ENCODE measurements at regions not wholly inside any gene's neighbourhood (a gene's known extent, or its start where the extent isn't known, plus 50 kb on each side); places are given as distances from the start of the nearest gene placed in this dataset.

DNA sequence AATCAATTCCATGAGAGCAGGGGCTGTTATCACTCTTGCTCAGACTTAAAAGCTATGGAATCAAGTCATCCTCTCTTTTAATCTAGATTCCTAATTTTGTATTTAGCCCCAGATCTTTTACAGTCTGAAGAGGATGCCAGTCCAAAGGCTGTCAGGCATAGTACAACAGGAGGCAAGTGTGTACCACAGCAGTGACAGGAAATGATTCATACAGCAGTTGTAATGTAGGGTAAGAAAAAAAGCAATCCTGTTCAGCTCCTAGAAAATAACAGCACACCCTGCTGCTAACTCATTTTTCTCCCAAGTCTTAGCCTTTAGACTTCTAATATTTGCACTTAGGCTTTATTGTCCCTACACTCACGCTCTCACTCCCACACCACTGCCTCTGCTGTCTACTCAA, 127.8 kb upstream of the SYT4 start:
- H3K27ac ChIP-seq (ENCODE audit: control insufficient read depth, insufficient read depth, low read length): no peak overlapping the region
- H3K79me2 ChIP-seq (ENCODE audit: control insufficient read depth, insufficient read depth, low read length): no peaks in the 10 kb centered on the region
- DNase-seq (ENCODE audit: low read depth, low spot score) (no peak), FAIRE-seq (no peak)
- H2AFZ ChIP-seq (ENCODE audit: control insufficient read depth, low read length): no peak overlapping the region
- no peak overlapping the region for H3K4me3 ChIP-seq (ENCODE audit: control insufficient read depth in 2 of 3, extremely low read depth in 1 of 3, insufficient read depth in 2 of 3, low read depth in 1 of 3, low read length in 3 of 3)
- no peaks in the 10 kb centered on the region for H3K9me1 ChIP-seq (ENCODE audit: control insufficient read depth, extremely low read depth, insufficient read depth, low read length)
- no peaks in the 10 kb centered on the region for H4K20me1 ChIP-seq (ENCODE audit: control insufficient read depth, extremely low read depth, insufficient read depth, low read length)
- H3K4me2 ChIP-seq (ENCODE audit: control insufficient read depth, extremely low read depth, insufficient read depth, low read depth, low read length): no peak overlapping the region
- no peak overlapping the region for H3K9ac ChIP-seq (ENCODE audit: control insufficient read depth, extremely low read depth, insufficient read depth, low read length)
- H3K9me3 ChIP-seq (ENCODE audit: control insufficient read depth, low read depth, low read length): no peaks in the 10 kb centered on the region
- no peaks in the 10 kb centered on the region for H3K36me3 ChIP-seq (ENCODE audit: control insufficient read depth in 2 of 2, extremely low read depth in 1 of 2, insufficient read depth in 2 of 2, low read length in 2 of 2)
- H3K4me1 ChIP-seq (ENCODE audit: control insufficient read depth, extremely low read depth, insufficient read depth, low read length): no peaks in the 10 kb centered on the region
- dilution Hi-C loops (cut with MboI; ENCODE audit: extremely low pct_ligation_motif_present, low sequenced_read_pairs): no loop called here
- TF ChIP-seq EZH2 (IDR thresholded peaks at IDR 0.05; ENCODE audit: low read length): no peak
- TF ChIP-seq, protein P1, sequence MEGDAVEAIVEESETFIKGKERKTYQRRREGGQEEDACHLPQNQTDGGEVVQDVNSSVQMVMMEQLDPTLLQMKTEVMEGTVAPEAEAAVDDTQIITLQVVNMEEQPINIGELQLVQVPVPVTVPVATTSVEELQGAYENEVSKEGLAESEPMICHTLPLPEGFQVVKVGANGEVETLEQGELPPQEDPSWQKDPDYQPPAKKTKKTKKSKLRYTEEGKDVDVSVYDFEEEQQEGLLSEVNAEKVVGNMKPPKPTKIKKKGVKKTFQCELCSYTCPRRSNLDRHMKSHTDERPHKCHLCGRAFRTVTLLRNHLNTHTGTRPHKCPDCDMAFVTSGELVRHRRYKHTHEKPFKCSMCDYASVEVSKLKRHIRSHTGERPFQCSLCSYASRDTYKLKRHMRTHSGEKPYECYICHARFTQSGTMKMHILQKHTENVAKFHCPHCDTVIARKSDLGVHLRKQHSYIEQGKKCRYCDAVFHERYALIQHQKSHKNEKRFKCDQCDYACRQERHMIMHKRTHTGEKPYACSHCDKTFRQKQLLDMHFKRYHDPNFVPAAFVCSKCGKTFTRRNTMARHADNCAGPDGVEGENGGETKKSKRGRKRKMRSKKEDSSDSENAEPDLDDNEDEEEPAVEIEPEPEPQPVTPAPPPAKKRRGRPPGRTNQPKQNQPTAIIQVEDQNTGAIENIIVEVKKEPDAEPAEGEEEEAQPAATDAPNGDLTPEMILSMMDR (optimal IDR thresholded peaks at IDR 0.05 in 1 of 3, IDR thresholded peaks at IDR 0.05 in 1 of 3, conservative IDR thresholded peaks at IDR 0.05 in 1 of 3; ENCODE audit: extremely low read depth in 1 of 3, insufficient read depth in 2 of 3, low read length in 3 of 3): no peak
- H3K27me3 ChIP-seq (ENCODE audit: control insufficient read depth, extremely low read depth, insufficient read depth, low read length): no peaks in the 10 kb centered on the region

DNA sequence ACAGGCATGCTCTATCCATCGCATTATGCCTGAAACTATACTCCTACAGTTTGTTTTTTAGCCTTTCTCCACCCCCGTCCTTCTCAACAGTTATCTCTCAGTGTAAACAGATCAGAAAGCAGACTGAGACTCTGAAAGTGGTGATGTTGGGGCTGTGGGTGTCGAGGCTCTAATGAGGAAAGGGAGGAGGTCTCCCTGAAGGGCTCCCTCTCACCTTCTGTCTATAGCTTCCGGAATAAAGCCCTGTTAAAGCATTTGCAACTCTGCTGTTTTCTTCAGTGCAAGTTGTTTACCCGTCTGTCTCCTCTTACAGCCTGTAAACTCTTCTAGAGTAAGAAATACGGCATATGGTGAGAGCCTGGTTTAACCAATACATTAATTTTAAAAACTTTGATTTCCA, 136.7 kb upstream of the SYT4 start:
- dilution Hi-C loops (cut with MboI; ENCODE audit: extremely low pct_ligation_motif_present, low sequenced_read_pairs): no loop called here
- no peaks in the 10 kb centered on the region for H4K20me1 ChIP-seq (ENCODE audit: control insufficient read depth, extremely low read depth, insufficient read depth, low read length)
- FAIRE-seq: no peak

More for the DNA sequence above, 136.7 kb upstream of the SYT4 start:
- no peaks in the 10 kb centered on the region for H3K27me3 ChIP-seq (ENCODE audit: control insufficient read depth, extremely low read depth, insufficient read depth, low read length)
- no peak for DNase-seq (ENCODE audit: low read depth, low spot score)
- no peaks in the 10 kb centered on the region for H3K4me1 ChIP-seq (ENCODE audit: control insufficient read depth, extremely low read depth, insufficient read depth, low read length)
- H3K79me2 ChIP-seq (ENCODE audit: control insufficient read depth, insufficient read depth, low read length): no peaks in the 10 kb centered on the region
- no peak for TF ChIP-seq EZH2 (IDR thresholded peaks at IDR 0.05; ENCODE audit: low read length)
- TF ChIP-seq, protein P1 (optimal IDR thresholded peaks at IDR 0.05 in 1 of 3, IDR thresholded peaks at IDR 0.05 in 1 of 3, conservative IDR thresholded peaks at IDR 0.05 in 1 of 3; ENCODE audit: extremely low read depth in 1 of 3, insufficient read depth in 2 of 3, low read length in 3 of 3): no peak
- H2AFZ ChIP-seq (ENCODE audit: control insufficient read depth, low read length): no peak overlapping the region
- no peaks in the 10 kb centered on the region for H3K9me1 ChIP-seq (ENCODE audit: control insufficient read depth, extremely low read depth, insufficient read depth, low read length)
- no peaks in the 10 kb centered on the region for H3K36me3 ChIP-seq (ENCODE audit: control insufficient read depth in 2 of 2, extremely low read depth in 1 of 2, insufficient read depth in 2 of 2, low read length in 2 of 2)
- no peaks in the 10 kb centered on the region for H3K9me3 ChIP-seq (ENCODE audit: control insufficient read depth, low read depth, low read length)
- no peak overlapping the region for H3K4me2 ChIP-seq (ENCODE audit: control insufficient read depth, extremely low read depth, insufficient read depth, low read depth, low read length)
- H3K4me3 ChIP-seq (ENCODE audit: control insufficient read depth in 2 of 3, extremely low read depth in 1 of 3, insufficient read depth in 2 of 3, low read depth in 1 of 3, low read length in 3 of 3): no peak overlapping the region
- H3K9ac ChIP-seq (ENCODE audit: control insufficient read depth, extremely low read depth, insufficient read depth, low read length): no peak overlapping the region
- no peak overlapping the region for H3K27ac ChIP-seq (ENCODE audit: control insufficient read depth, insufficient read depth, low read length)

Data from keratinocyte (primary cell).